NCI-H1694 treated with DMSO at 0.1 percent for 48 hours (cell line): ENCODE measurements at regions not wholly inside any gene's neighbourhood (a gene's known extent, or its start where the extent isn't known, plus 50 kb on each side); places are given as distances from the start of the nearest gene placed in this dataset.
"Not testable (repeated sequence)": the region's sequence is repeated elsewhere in the genome, so short reads cannot be mapped to it uniquely, and the experiment has no call there.

Source experiments
- DNase-seq: peaks from one replicate; lab custom pipeline; 2025; lab: John Stamatoyannopoulos, UW

DNA sequence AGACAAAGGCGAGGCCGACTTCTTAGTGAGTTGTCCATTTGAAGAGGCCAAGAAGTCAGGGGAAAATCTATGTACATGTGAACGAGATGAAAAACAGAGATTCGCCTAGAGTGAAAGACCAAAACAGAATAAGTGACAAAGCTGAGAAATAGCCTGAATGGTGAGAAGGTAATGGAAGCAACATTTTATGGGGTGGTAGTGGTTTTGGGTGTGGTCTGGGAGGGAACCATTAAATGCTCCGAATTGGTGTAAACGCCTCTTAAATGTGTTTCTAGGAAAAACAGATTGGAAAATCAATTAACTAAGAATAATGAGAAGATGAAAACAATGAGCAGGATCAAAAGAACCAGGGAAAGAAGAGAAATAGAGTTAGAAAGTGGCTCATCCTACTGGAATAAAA, 83.8 kb upstream of the MANSC4 start:
- DNase-seq: no peak

GRCh38 chr12:27861428-27862167, 81.6 kb upstream of the MANSC4 start:
- no peak for DNase-seq

- no peak for DNase-seq
Measured at GRCh38 chr12:27859648-27860047, 79.6 kb upstream of the MANSC4 start.

- DNase-seq: not testable (repeated sequence)
Measured at GRCh38 chr12:27857006-27857405, 77.0 kb upstream of the MANSC4 start.

DNA sequence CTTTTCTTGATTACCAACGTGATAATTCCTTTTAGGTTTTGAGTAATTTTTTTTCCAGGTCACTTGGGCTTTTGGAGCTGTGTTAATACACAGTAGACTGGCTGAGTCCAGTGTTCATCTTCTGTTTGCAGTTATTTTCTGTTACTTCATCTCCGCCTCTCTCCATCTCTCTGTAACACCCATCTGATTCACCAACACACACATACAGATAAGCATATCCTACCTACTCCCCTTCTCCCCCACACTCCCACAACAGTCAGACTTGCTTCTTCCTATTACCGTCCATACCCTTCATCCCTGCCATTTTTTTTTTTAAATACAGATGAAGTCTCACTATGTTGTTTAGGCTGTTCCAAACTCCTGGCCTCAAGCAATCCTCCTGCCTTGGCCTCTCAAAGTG, 72.7 kb upstream of the MANSC4 start:
- no peak for DNase-seq
